Right atrium auricular region (tissue), 2 donors: ENCODE measurements at regions not wholly inside any gene's neighbourhood (a gene's known extent, or its start where the extent isn't known, plus 50 kb on each side); places are given as distances from the start of the nearest gene placed in this dataset.
"Not testable (repeated sequence)": the region's sequence is repeated elsewhere in the genome, so short reads cannot be mapped to it uniquely, and the experiment has no call there.

ENCODE experiments used
- DNase-seq: peaks from one replicate; pipeline ENCODE4 v3.0.0-alpha.2; 2019; ENCODE audit warnings: low spot score
- H3K27ac ChIP-seq, 2 donors: fragments of 200-600 bp; sonication (generic); 1 replicate in 1 of 2; 2 replicates in 1 of 2; pipeline ENCODE4 v1.5.1; 2016 to 2019
- H3K27me3 ChIP-seq, 2 donors: fragments of 200-600 bp; sonication (generic); one replicate each; pipeline versions ENCODE4 v1.5.1 to v1.6.0; 2017 to 2019
- H3K36me3 ChIP-seq: fragments of 200-600 bp; sonication (generic); one replicate; pipeline ENCODE4 v1.5.1; 2016
- H3K4me1 ChIP-seq, 2 donors: fragments of 200-600 bp; sonication (generic); one replicate each; pipeline versions ENCODE4 v1.5.1 to v1.6.0; 2017 to 2019
- H3K4me3 ChIP-seq, 2 donors: fragments of 200-600 bp; sonication (generic); 1 replicate in 1 of 2; 2 replicates in 1 of 2; pipeline ENCODE4 v1.5.1; 2017 to 2019; ENCODE audit warnings: mild to moderate bottlenecking in 1 of 2, moderate library complexity in 1 of 2
- H3K9me3 ChIP-seq, 2 donors: fragments of 200-600 bp; sonication (generic); one replicate each; pipeline ENCODE4 v1.5.1; 2019
- TF ChIP-seq, protein P1 (sequence below), 2 donors: fragments of 200-600 bp; sonication (generic); IDR thresholded peaks; one replicate each; pipeline ENCODE4 v1.5.1; 2019; ENCODE audit warnings: antibody characterized with exemption in 2 of 2

DNA sequence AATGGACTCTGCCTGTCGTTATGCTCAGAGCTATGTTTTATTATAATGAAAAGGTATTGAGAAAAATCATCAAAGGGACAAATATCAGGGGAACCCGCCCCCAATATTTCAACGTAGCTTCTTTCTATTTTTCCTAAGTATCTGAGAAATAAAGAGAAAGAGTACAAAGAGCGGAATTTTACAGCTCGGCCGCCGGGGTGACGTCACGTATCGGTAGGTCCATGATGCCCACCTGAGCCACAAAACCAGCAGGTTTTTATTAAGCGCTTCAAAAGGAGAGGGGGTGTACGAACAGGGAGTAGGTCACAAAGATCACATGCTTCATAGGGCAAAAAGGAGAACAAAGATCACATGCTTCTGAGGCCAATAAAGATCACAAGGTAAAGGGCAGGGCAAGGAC, 281.6 kb upstream of the POM121L12 start:
- no peaks in the 10 kb centered on the region for H3K36me3 ChIP-seq
- TF ChIP-seq, protein P1, sequence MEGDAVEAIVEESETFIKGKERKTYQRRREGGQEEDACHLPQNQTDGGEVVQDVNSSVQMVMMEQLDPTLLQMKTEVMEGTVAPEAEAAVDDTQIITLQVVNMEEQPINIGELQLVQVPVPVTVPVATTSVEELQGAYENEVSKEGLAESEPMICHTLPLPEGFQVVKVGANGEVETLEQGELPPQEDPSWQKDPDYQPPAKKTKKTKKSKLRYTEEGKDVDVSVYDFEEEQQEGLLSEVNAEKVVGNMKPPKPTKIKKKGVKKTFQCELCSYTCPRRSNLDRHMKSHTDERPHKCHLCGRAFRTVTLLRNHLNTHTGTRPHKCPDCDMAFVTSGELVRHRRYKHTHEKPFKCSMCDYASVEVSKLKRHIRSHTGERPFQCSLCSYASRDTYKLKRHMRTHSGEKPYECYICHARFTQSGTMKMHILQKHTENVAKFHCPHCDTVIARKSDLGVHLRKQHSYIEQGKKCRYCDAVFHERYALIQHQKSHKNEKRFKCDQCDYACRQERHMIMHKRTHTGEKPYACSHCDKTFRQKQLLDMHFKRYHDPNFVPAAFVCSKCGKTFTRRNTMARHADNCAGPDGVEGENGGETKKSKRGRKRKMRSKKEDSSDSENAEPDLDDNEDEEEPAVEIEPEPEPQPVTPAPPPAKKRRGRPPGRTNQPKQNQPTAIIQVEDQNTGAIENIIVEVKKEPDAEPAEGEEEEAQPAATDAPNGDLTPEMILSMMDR (IDR thresholded peaks at IDR 0.05) = no peak

DNA sequence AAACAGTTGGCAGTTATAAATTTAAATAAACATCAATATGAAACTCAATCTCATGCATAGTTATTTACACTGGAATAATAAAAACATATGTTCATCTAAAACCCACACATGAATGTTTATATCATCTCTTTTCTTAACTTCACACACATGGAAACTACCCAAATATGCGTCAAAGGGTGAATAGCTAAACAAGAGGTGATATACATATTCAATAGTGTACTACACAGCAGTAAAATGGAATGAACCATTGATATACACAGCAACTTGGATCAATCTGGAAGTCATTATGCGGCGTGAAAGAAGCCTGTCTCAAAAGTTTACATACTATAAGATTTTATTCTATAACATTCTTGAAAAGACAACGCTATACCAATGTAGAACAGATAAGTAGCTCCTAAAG, 282.5 kb upstream of the POM121L12 start:
- TF ChIP-seq, protein P1 (IDR thresholded peaks at IDR 0.05) = no peak
- Histone ChIP-seq H3K4me3 (no peak overlapping the region), H3K27me3 (no peaks in the 10 kb centered on the region), H3K4me1 (no peaks in the 10 kb centered on the region), H3K27ac (no peak overlapping the region), H3K36me3 (no peaks in the 10 kb centered on the region), H3K9me3 (no peaks in the 10 kb centered on the region)
- DNase-seq = no peak

More for the DNA sequence above, 281.6 kb upstream of the POM121L12 start:
- no peak overlapping the region for H3K27ac ChIP-seq
- H3K4me3 ChIP-seq = no peak overlapping the region
- no peaks in the 10 kb centered on the region for H3K27me3 ChIP-seq
- DNase-seq = no peak
- H3K9me3 ChIP-seq = no peaks in the 10 kb centered on the region
- H3K4me1 ChIP-seq = no peaks in the 10 kb centered on the region

DNA sequence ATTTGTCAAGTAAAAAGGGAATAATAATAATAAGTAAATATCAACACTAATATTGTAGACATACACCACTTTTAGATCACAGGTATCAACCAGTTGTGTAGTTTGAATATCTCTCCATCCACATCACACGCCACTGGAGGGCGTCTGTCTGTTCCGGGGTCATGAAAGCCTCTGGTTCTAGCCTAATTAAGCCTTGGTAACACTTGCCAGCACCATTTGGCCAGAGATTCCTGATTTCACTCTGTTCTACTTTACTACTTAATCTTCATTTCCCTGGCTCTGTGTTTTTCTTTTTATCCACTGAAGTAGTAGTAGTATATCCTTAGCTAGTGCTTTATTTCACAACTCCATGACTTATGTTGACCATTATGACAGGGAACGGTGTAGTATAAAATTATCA, 285.6 kb upstream of the POM121L12 start:
- Histone ChIP-seq H3K27me3 (no peaks in the 10 kb centered on the region), H3K36me3 (no peaks in the 10 kb centered on the region), H3K4me3 (no peak overlapping the region), H3K27ac (no peak overlapping the region), H3K9me3 (no peaks in the 10 kb centered on the region), H3K4me1 (no peaks in the 10 kb centered on the region)
- no peak for DNase-seq
- TF ChIP-seq, protein P1 (IDR thresholded peaks at IDR 0.05) = no peak

DNA sequence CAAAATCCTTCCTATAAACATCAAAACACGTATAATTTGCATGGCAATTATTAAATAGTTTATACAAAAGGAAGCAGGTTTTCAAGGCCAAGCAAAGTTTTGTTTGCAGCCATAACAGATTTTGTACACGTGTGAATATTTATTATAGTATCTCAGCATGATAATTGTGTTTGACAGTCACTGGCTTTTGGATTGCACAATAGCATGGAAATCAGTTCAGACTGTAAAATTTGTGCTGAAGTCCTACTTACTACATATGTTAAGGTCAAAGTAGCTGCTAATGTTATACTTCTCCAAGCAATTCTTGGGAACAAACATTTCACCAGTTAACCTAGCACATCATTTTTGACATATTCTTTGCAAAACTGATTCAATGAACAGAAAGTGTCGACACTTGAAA, 287.6 kb upstream of the POM121L12 start:
- H3K4me1 ChIP-seq = no peaks in the 10 kb centered on the region
- no peaks in the 10 kb centered on the region for H3K27me3 ChIP-seq
- H3K4me3 ChIP-seq = no peak overlapping the region
- TF ChIP-seq, protein P1 (IDR thresholded peaks at IDR 0.05) = no peak
- H3K36me3 ChIP-seq = no peaks in the 10 kb centered on the region
- no peak overlapping the region for H3K27ac ChIP-seq
- no peaks in the 10 kb centered on the region for H3K9me3 ChIP-seq
- no peak for DNase-seq

DNA sequence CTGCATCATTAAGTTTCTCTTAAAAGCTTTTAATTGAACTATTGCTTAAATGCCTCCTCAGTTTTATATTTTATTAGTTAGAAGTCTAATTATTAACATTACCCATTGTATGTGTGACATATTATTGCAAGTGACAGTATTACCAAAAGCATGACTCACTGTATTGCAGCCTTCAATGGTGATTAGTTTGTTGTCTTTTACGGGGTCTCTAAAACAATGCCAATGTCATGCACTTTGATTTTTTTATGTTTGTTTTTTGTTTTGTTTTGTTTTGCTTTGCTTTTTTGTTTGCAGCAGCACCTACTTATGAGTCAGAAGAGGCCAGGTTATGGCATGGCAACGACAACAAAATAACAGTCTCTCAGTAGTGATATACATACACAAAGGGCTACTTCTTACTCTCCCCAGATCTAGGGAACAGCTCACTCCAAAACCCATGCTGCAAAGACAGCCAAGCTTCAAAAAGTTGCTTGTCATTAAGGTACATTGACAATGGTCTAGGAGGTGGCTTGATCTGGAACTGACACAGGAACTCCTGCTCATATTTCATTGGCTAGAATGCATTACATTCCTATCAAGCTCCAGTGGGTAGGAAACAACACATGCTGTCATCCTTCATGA, 293.7 kb upstream of the POM121L12 start:
- Histone ChIP-seq H3K27me3 (no peaks in the 10 kb centered on the region), H3K36me3 (no peaks in the 10 kb centered on the region), H3K27ac (no peak overlapping the region), H3K4me3 (no peak overlapping the region), H3K4me1 (no peaks in the 10 kb centered on the region), H3K9me3 (no peaks in the 10 kb centered on the region)
- TF ChIP-seq, protein P1 (IDR thresholded peaks at IDR 0.05) = no peak
- no peak for DNase-seq

DNA sequence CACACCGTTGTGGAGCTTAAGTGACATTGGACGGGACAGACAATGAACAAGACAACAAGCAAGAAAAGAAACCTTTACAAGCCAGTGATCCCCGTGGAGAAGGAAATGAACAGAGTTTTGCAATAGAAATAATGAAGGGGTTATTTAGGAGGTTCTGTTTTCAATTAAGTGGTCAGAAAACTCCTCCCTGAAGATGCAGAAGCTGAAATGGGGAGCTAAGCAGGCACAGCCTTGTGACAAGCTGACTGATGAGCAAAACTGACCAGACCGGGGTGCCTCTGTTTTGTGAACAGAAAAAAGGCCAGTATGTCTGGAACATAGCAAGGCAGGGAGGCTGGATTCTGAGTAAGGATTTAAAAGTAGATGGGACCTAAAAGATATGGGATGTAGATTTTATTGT, 299.8 kb upstream of the POM121L12 start:
- no peak overlapping the region for H3K27ac ChIP-seq
- TF ChIP-seq, protein P1 (IDR thresholded peaks at IDR 0.05) = no peak
- H3K9me3 ChIP-seq = no peaks in the 10 kb centered on the region
- H3K36me3 ChIP-seq = no peaks in the 10 kb centered on the region
- no peaks in the 10 kb centered on the region for H3K4me1 ChIP-seq
- H3K27me3 ChIP-seq = no peaks in the 10 kb centered on the region
- H3K4me3 ChIP-seq = no peak overlapping the region
- no peak for DNase-seq

DNA sequence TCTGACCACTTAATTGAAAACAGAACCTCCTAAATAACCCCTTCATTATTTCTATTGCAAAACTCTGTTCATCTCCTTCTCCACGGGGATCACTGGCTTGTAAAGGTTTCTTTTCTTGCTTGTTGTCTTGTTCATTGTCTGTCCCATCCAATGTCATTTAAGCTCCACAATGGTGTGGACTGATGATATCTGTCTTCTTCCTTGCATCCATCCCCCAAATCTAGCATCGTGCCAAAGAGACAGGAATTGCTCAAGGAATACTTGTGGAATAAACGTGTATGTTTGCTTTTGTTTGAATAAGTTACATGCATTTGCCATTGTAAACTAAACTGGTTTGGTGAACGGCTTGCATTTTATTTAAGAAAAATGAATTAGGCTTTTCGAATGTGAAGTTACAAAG, 306.8 kb upstream of the POM121L12 start:
- H3K36me3 ChIP-seq, H3K4me1 ChIP-seq, H3K4me3 ChIP-seq, H3K27ac ChIP-seq, H3K9me3 ChIP-seq, H3K27me3 ChIP-seq, DNase-seq: not testable (repeated sequence)
